ELF-1 (cell line): ENCODE measurements at regions not wholly inside any gene's neighbourhood (a gene's known extent, or its start where the extent isn't known, plus 50 kb on each side); places are given as distances from the start of the nearest gene placed in this dataset.

Experiments used
- DNase-seq: peaks from one replicate; pipeline ENCODE4 v3.0.0-alpha.2; 2016; ENCODE audit warnings: low read depth, low spot score

GRCh38 chrX:13903405-13903804, 86.5 kb upstream of the GPM6B start:
- DNase-seq = no peak

DNA sequence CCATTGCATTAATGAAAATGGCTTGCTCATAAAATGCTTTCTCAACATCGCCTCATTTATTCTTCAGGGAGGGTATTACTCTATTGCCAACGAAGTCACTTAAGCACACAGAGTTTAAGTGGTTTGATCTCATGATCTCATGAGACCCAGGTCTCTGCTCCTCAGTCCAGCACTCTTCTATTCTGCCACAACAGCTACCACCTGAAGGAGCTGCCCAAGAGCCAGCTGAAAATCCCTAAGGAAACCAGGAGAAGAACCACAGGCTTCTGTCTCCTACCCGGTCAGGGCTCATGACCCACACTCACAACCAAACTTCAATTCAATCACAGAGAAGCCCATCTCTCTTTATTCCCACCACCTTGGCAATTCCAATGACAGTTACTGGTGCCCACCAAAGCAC, 85.5 kb upstream of the GPM6B start:
- no peak for DNase-seq

GRCh38 chrX:13901354-13901753, 84.5 kb upstream of the GPM6B start:
- DNase-seq = no peak

- DNase-seq = no peak
Measured at GRCh38 chrX:13900351-13900750, 83.5 kb upstream of the GPM6B start.

GRCh38 chrX:13899607-13900006, 82.7 kb upstream of the GPM6B start:
- no peak for DNase-seq

- no peak for DNase-seq
Measured at GRCh38 chrX:13898603-13899002, 81.7 kb upstream of the GPM6B start.

GRCh38 chrX:13898083-13898482, 81.2 kb upstream of the GPM6B start:
- DNase-seq = peak; percentile 44

DNA sequence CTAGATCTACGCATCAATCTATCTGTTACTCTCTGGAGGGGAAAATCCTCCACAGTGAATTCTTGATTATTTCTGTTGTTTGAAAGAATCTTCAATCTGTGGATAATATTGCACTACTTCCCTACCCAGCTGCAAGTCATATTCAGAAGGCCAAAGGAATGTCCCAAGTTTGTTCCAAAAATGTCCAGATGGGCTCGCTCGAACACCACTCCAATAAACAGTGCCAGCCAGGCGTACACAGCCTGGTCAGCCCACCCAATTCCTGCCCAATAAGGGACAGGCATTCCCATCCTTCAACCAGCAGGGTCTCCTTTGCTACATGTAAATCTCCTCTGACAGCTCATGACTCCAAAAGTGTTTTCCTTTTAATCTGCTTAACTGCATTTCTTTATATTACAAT, 80.7 kb upstream of the GPM6B start:
- DNase-seq = no peak

- DNase-seq = no peak
Measured at GRCh38 chrX:13894888-13895565, 78.1 kb upstream of the GPM6B start.

GRCh38 chrX:13893826-13894225, 76.9 kb upstream of the GPM6B start:
- DNase-seq = no peak

DNA sequence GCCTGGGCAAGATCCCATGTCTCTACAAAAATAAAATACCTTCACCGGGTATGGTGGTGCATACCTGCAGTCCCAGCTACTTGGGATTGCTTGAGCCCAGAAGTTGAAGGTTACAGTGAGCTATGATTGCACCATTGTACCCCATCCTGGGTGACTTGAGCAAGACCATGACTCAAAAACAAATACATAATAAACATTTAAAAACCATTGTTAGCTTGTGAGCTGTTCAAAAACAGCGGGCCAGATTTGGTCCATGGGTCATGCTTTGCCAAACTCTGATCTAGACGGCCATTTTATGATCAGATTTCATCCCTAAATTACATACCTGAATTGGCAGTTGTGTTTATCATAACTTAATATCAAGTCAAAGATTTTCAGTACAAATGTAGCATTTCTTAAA, 76.0 kb upstream of the GPM6B start:
- no peak for DNase-seq

GRCh38 chrX:13891377-13892140, 74.7 kb upstream of the GPM6B start:
- no peak for DNase-seq

DNA sequence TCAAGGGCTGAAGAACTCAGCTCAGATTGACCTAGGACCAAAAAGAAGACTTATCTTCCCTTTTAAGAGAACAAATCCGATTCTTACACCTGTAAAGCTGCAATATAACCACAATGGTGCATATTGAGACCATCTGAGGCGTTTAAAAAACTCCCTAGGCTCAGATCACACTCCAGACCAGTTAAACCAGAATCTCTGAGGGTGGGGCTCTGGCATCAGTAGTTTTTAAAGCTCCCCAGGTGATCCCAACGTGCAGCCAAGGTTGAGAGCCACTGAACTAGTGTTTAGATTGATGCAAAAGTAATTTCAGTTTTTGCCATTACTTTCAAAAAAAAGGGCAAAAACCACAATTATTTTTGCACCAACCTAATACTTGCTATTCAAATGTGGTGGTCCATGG, 73.9 kb upstream of the GPM6B start:
- DNase-seq = no peak

DNA sequence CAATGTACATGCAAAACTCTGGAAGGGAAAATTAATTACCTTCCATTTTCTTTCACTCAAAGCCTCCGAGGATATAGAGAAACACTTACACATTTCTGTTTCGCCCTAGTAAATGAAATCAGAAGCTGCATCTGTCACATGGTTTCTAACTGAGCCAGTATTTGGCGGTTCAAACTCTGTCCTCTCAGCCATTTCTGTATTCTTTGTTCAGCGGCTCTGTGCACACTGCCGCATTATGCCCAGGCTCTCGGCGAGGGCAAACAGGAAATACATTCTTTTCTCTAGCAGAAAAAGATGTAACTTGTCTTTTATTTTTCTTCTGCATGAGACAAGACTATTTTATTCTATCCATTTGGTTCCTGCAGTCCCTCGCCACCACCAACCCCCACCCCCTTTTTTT, 71.4 kb upstream of the GPM6B start:
- no peak for DNase-seq

GRCh38 chrX:13885591-13885990, 68.7 kb upstream of the GPM6B start:
- DNase-seq = no peak

DNA sequence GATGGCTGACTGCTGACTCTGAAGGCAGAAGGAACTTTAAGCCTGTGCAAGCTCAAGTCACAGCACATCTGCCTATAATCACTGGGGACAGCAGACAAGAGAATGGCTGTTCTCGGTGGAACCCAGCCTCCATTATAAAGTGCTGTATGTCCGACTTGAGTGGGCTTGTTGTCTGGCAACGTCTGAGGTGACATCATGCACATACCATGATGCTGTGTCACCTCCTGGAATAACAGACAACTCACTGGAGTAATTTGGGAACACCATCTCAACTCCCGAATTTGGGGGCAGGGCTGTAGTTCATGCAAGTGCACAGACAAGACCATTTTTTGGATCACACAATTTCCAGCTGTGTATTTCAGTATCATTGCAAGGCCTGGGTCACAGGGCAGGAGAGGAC, 59.8 kb upstream of the GPM6B start:
- peak; percentile 26 for DNase-seq

DNA sequence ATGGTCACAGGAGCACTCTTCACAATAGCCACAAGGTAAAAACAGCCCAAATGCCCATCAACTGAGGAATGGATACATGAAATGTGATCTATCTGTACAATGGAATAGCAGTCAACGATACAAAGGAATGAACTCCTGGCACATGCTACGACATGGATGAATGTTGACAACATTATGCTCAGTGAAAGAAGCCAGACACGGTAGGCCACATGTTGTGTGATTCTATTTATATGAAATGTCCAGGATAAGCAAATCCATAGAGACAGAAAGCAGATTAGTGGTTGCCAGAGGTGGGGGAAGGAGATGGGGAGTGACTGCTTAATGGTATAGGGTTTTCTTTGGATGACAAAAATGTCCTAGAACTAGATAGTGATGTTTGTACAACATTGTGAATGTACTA, 58.7 kb upstream of the GPM6B start:
- DNase-seq = no peak

DNA sequence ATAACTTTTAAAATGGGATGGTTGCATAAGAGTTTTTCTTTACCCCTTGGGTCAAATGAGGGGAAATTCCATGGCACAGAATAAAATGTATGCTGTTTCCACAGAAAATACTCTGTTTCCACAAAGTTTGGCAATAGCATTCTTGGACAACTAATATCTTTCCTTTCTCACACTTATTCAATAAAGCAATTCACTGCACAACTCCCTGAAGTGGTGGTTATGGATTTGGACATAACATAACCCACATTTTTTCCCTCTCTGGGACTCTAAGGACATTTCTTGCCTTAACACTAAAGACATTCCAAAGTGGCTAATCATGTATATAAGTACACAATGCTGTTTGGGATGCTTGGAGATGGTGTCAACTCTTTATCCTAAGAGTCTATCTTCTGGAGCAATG, 51.7 kb upstream of the GPM6B start:
- DNase-seq = no peak
